ENCODE measurements at regions not wholly inside any gene's neighbourhood (a gene's known extent, or its start where the extent isn't known, plus 50 kb on each side); places are given as distances from the start of the nearest gene placed in this dataset.

GRCh38 chr14:38856798-38857197 is 246.2 kb downstream of the SEC23A start:
- DNase-seq (ENCODE audit: low spot score): no peak
- Mint-ChIP-seq H3K27me3 (ENCODE audit: low read depth) (no peaks in the 10 kb centered on the region), H3K4me3 (ENCODE audit: low read depth) (no peak overlapping the region), H3K27ac (no peak overlapping the region), H3K4me1 (ENCODE audit: low read depth) (no peaks in the 10 kb centered on the region), H3K9me3 (no peaks in the 10 kb centered on the region), H3K36me3 (ENCODE audit: low read depth) (no peaks in the 10 kb centered on the region)
- intact Hi-C loops (cut with micrococcal nuclease): no loop called here

- H3K9me3 Mint-ChIP-seq: no peaks in the 10 kb centered on the region
- intact Hi-C loops (cut with micrococcal nuclease): no loop called here
- H3K4me1 Mint-ChIP-seq (ENCODE audit: low read depth): no peaks in the 10 kb centered on the region
- H3K27ac Mint-ChIP-seq: no peak overlapping the region
- H3K4me3 Mint-ChIP-seq (ENCODE audit: low read depth): no peak overlapping the region
- no peaks in the 10 kb centered on the region for H3K27me3 Mint-ChIP-seq (ENCODE audit: low read depth)
- no peak for DNase-seq (ENCODE audit: low spot score)
- H3K36me3 Mint-ChIP-seq (ENCODE audit: low read depth): no peaks in the 10 kb centered on the region
Measured at GRCh38 chr14:38855513-38855912, 247.5 kb downstream of the SEC23A start.

- H3K27me3 Mint-ChIP-seq (ENCODE audit: low read depth): no peaks in the 10 kb centered on the region
- H3K27ac Mint-ChIP-seq: no peak overlapping the region
- no peak overlapping the region for H3K4me3 Mint-ChIP-seq (ENCODE audit: low read depth)
- no peaks in the 10 kb centered on the region for H3K4me1 Mint-ChIP-seq (ENCODE audit: low read depth)
- DNase-seq (ENCODE audit: low spot score): no peak
- no peaks in the 10 kb centered on the region for H3K9me3 Mint-ChIP-seq
- no peaks in the 10 kb centered on the region for H3K36me3 Mint-ChIP-seq (ENCODE audit: low read depth)
- intact Hi-C loops (cut with micrococcal nuclease): no loop called here
Measured at GRCh38 chr14:38851111-38851510, 251.9 kb downstream of the SEC23A start.

- Mint-ChIP-seq H3K4me3 (ENCODE audit: low read depth) (no peak overlapping the region), H3K36me3 (ENCODE audit: low read depth) (no peaks in the 10 kb centered on the region), H3K9me3 (no peaks in the 10 kb centered on the region), H3K4me1 (ENCODE audit: low read depth) (no peaks in the 10 kb centered on the region), H3K27ac (no peak overlapping the region), H3K27me3 (ENCODE audit: low read depth) (no peaks in the 10 kb centered on the region)
- no peak for DNase-seq (ENCODE audit: low spot score)
- intact Hi-C loops (cut with micrococcal nuclease): no loop called here
Measured at GRCh38 chr14:38850664-38851063, 252.4 kb downstream of the SEC23A start.

GRCh38 chr14:38848243-38848935 is 254.6 kb downstream of the SEC23A start:
- intact Hi-C loops (cut with micrococcal nuclease): no loop called here
- no peaks in the 10 kb centered on the region for H3K36me3 Mint-ChIP-seq (ENCODE audit: low read depth)
- no peak overlapping the region for H3K4me3 Mint-ChIP-seq (ENCODE audit: low read depth)

GRCh38 chr14:38847161-38847560 is 255.9 kb downstream of the SEC23A start:
- intact Hi-C loops (cut with micrococcal nuclease): no loop called here
- Mint-ChIP-seq H3K4me1 (ENCODE audit: low read depth) (no peaks in the 10 kb centered on the region), H3K27ac (no peak overlapping the region), H3K27me3 (ENCODE audit: low read depth) (no peaks in the 10 kb centered on the region), H3K4me3 (ENCODE audit: low read depth) (no peak overlapping the region), H3K9me3 (no peaks in the 10 kb centered on the region), H3K36me3 (ENCODE audit: low read depth) (no peaks in the 10 kb centered on the region)
- no peak for DNase-seq (ENCODE audit: low spot score)

More at GRCh38 chr14:38848243-38848935, 254.6 kb downstream of the SEC23A start:
- Mint-ChIP-seq H3K4me1 (ENCODE audit: low read depth) (no peaks in the 10 kb centered on the region), H3K9me3 (no peaks in the 10 kb centered on the region), H3K27ac (no peak overlapping the region), H3K27me3 (ENCODE audit: low read depth) (no peaks in the 10 kb centered on the region)
- DNase-seq (ENCODE audit: low spot score): no peak

GRCh38 chr14:38839694-38840365 is 263.2 kb downstream of the SEC23A start:
- DNase-seq (ENCODE audit: low spot score): no peak
- no peak overlapping the region for H3K4me3 Mint-ChIP-seq (ENCODE audit: low read depth)
- H3K27ac Mint-ChIP-seq: no peak overlapping the region
- no peaks in the 10 kb centered on the region for H3K27me3 Mint-ChIP-seq (ENCODE audit: low read depth)
- intact Hi-C loops (cut with micrococcal nuclease): no loop called here
- H3K36me3 Mint-ChIP-seq (ENCODE audit: low read depth): no peaks in the 10 kb centered on the region
- H3K9me3 Mint-ChIP-seq: no peaks in the 10 kb centered on the region
- no peaks in the 10 kb centered on the region for H3K4me1 Mint-ChIP-seq (ENCODE audit: low read depth)

GRCh38 chr14:38838979-38839323 is 264.1 kb downstream of the SEC23A start:
- intact Hi-C loops (cut with micrococcal nuclease): no loop called here
- H3K4me1 Mint-ChIP-seq (ENCODE audit: low read depth): no peaks in the 10 kb centered on the region
- no peak overlapping the region for H3K4me3 Mint-ChIP-seq (ENCODE audit: low read depth)
- DNase-seq (ENCODE audit: low spot score): no peak
- H3K9me3 Mint-ChIP-seq: no peaks in the 10 kb centered on the region
- no peak overlapping the region for H3K27ac Mint-ChIP-seq
- H3K36me3 Mint-ChIP-seq (ENCODE audit: low read depth): no peaks in the 10 kb centered on the region
- H3K27me3 Mint-ChIP-seq (ENCODE audit: low read depth): no peaks in the 10 kb centered on the region

- no peaks in the 10 kb centered on the region for H3K27me3 Mint-ChIP-seq (ENCODE audit: low read depth)
- DNase-seq (ENCODE audit: low spot score): no peak
- no peak overlapping the region for H3K4me3 Mint-ChIP-seq (ENCODE audit: low read depth)
- H3K36me3 Mint-ChIP-seq (ENCODE audit: low read depth): no peaks in the 10 kb centered on the region
- no peaks in the 10 kb centered on the region for H3K9me3 Mint-ChIP-seq
- no peaks in the 10 kb centered on the region for H3K4me1 Mint-ChIP-seq (ENCODE audit: low read depth)
- H3K27ac Mint-ChIP-seq: no peak overlapping the region
- intact Hi-C loops (cut with micrococcal nuclease): no loop called here
Measured at GRCh38 chr14:38838049-38838978, 264.7 kb downstream of the SEC23A start.

- DNase-seq (ENCODE audit: low spot score): no peak
- no peak overlapping the region for H3K27ac Mint-ChIP-seq
- intact Hi-C loops (cut with micrococcal nuclease): no loop called here
- H3K4me3 Mint-ChIP-seq (ENCODE audit: low read depth): no peak overlapping the region
- no peaks in the 10 kb centered on the region for H3K36me3 Mint-ChIP-seq (ENCODE audit: low read depth)
- H3K4me1 Mint-ChIP-seq (ENCODE audit: low read depth): no peaks in the 10 kb centered on the region
- no peaks in the 10 kb centered on the region for H3K9me3 Mint-ChIP-seq
- H3K27me3 Mint-ChIP-seq (ENCODE audit: low read depth): no peaks in the 10 kb centered on the region
Measured at GRCh38 chr14:38837343-38838048, 265.5 kb downstream of the SEC23A start.

GRCh38 chr14:38836539-38836938 is 266.5 kb downstream of the SEC23A start:
- DNase-seq (ENCODE audit: low spot score): no peak
- H3K36me3 Mint-ChIP-seq (ENCODE audit: low read depth): no peaks in the 10 kb centered on the region
- H3K9me3 Mint-ChIP-seq: no peaks in the 10 kb centered on the region
- H3K27ac Mint-ChIP-seq: no peak overlapping the region
- no peak overlapping the region for H3K4me3 Mint-ChIP-seq (ENCODE audit: low read depth)
- no peaks in the 10 kb centered on the region for H3K4me1 Mint-ChIP-seq (ENCODE audit: low read depth)
- intact Hi-C loops (cut with micrococcal nuclease): no loop called here
- no peaks in the 10 kb centered on the region for H3K27me3 Mint-ChIP-seq (ENCODE audit: low read depth)

GRCh38 chr14:38835874-38836273 is 267.2 kb downstream of the SEC23A start:
- Mint-ChIP-seq H3K4me3 (ENCODE audit: low read depth) (no peak overlapping the region), H3K36me3 (ENCODE audit: low read depth) (no peaks in the 10 kb centered on the region), H3K27ac (no peak overlapping the region), H3K27me3 (ENCODE audit: low read depth) (no peaks in the 10 kb centered on the region), H3K9me3 (no peaks in the 10 kb centered on the region), H3K4me1 (ENCODE audit: low read depth) (no peaks in the 10 kb centered on the region)
- no peak for DNase-seq (ENCODE audit: low spot score)
- intact Hi-C loops (cut with micrococcal nuclease): no loop called here

Data from activated T-helper 2 cell treated with anti-CD3 and anti-CD28 coated beads, Interferon-gamma antibody, Interleukin-2, Interleukin-4, amounts not matched to agents 10 μg/mL and 5 μg/mL and 100 μg/mL, durations not matched to agents 14 hours and 24 hours and 36 hours (primary cell).